ENCODE measurements at regions not wholly inside any gene's neighbourhood (a gene's known extent, or its start where the extent isn't known, plus 50 kb on each side); places are given as distances from the start of the nearest gene placed in this dataset.
"Not testable (repeated sequence)": the region's sequence is repeated elsewhere in the genome, so short reads cannot be mapped to it uniquely, and the experiment has no call there.

DNA sequence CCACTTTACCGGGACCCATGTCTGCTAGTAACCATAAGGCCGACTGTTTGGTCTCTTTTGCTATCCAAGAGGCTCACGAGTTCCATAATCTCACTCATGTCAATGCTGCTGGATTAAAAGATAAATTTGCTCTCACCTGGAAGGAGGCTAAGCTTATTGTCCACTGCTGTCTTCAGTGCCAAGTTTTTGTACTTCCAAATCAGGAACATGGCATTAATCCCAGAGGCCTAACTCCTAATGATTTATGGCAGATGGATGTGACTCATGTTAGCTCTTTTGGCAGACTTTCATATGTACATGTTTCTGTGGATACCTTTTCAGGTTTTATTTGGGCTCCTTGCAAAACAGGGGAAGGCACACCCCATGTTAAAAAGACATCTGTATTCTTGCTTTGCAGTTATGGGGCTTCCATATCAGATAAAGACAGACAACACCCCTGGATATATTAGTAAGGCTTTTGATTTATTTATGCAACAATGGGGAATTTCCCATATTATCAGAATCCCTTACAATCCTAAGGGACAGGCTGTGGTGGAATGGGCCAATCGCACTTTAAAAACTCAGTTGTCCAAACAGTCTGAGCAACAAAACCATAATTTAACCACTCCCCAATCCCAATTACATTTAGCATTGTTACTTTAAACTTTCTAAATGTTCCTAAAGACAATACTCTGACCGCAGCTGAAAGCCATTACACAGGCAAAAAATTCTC is 162.7 kb downstream of the IER5 start:
- TF ChIP-seq, protein P1, sequence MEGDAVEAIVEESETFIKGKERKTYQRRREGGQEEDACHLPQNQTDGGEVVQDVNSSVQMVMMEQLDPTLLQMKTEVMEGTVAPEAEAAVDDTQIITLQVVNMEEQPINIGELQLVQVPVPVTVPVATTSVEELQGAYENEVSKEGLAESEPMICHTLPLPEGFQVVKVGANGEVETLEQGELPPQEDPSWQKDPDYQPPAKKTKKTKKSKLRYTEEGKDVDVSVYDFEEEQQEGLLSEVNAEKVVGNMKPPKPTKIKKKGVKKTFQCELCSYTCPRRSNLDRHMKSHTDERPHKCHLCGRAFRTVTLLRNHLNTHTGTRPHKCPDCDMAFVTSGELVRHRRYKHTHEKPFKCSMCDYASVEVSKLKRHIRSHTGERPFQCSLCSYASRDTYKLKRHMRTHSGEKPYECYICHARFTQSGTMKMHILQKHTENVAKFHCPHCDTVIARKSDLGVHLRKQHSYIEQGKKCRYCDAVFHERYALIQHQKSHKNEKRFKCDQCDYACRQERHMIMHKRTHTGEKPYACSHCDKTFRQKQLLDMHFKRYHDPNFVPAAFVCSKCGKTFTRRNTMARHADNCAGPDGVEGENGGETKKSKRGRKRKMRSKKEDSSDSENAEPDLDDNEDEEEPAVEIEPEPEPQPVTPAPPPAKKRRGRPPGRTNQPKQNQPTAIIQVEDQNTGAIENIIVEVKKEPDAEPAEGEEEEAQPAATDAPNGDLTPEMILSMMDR (IDR thresholded peaks at IDR 0.05) = no peak
- H3K9me3 ChIP-seq (replicated peaks in 1 of 2; ENCODE audit: control insufficient read depth in 1 of 2, insufficient read depth in 1 of 2, low read length in 2 of 2) = peaks cover 10 to 19% of the 10 kb centered on the region in 2 donors
- no peaks in the 10 kb centered on the region for H3K4me1 Mint-ChIP-seq
- H3K79me2 ChIP-seq (ENCODE audit: insufficient read depth, low read length) = no peaks in the 10 kb centered on the region
- intact Hi-C loops (cut with micrococcal nuclease) = no loop called here
- no peaks in the 10 kb centered on the region for H3K36me3 Mint-ChIP-seq
- H3K27ac Mint-ChIP-seq = no peak overlapping the region
- WGBS (ENCODE audit: insufficient coverage) = 88% methylated on average over 4 of the region's 5 CpGs
- no peak overlapping the region for H3K4me2 ChIP-seq (replicated peaks; ENCODE audit: extremely low read depth, low read length, poor library complexity, severe bottlenecking)
- H3K9ac ChIP-seq (ENCODE audit: insufficient read depth, low read length, poor library complexity, severe bottlenecking) = no peak overlapping the region
- H4K20me1 ChIP-seq (ENCODE audit: insufficient read depth, low read length) = no peaks in the 10 kb centered on the region
- H3K27me3 ChIP-seq (ENCODE audit: control insufficient read depth in 2 of 2, insufficient read depth in 2 of 2, low read length in 2 of 2) = no peaks in the 10 kb centered on the region
- no peaks in the 10 kb centered on the region for H3K36me3 ChIP-seq (replicated peaks in 1 of 2; ENCODE audit: control insufficient read depth in 1 of 2, insufficient read depth in 2 of 2, low read length in 2 of 2)
- no peak overlapping the region for H3K4me3 ChIP-seq (replicated peaks in 1 of 3; ENCODE audit: low read depth in 2 of 3, low read length in 3 of 3)
- no peaks in the 10 kb centered on the region for H3K4me1 ChIP-seq (ENCODE audit: control insufficient read depth in 1 of 2, insufficient read depth in 2 of 2, low read length in 2 of 2)
- H2AFZ ChIP-seq (ENCODE audit: insufficient read depth, low read depth, low read length, poor library complexity, severe bottlenecking) = no peak overlapping the region
- peaks cover 0 to 3% (median 0%) of the 10 kb centered on the region in 3 donors for H3K27me3 Mint-ChIP-seq (ENCODE audit: low read depth in 3 of 3)
- no peak for DNase-seq
- peaks cover 13 to 30% (median 24%) of the 10 kb centered on the region in 7 donors for H3K9me3 Mint-ChIP-seq
- no peak overlapping the region for H3K27ac ChIP-seq (ENCODE audit: low read depth in 1 of 2, low read length in 2 of 2)
- H3K4me3 Mint-ChIP-seq = no peak overlapping the region

DNA sequence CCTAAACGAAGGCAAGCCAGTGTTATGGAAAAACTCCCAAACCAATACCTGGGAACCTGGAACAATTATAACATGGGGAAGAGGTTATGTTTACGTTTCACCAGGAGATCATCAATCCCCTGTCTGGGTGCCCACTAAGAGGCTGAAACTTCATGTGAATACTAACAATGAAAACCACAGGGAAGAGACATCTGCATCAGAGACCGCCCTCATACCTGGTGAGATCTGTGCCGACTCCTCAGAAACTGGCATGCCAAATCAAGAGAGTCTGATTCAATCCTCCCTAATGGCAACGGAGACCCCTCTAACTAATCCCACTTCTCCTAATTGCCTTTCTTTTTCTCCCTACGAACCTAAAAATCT is 163.2 kb downstream of the IER5 start:
- Histone ChIP-seq H3K4me2 (replicated peaks; ENCODE audit: extremely low read depth, low read length, poor library complexity, severe bottlenecking) (no peak overlapping the region), H3K27me3 (ENCODE audit: control insufficient read depth in 2 of 2, insufficient read depth in 2 of 2, low read length in 2 of 2) (no peaks in the 10 kb centered on the region), H3K4me3 (replicated peaks in 1 of 3; ENCODE audit: low read depth in 2 of 3, low read length in 3 of 3) (no peak overlapping the region), H4K20me1 (ENCODE audit: insufficient read depth, low read length) (no peaks in the 10 kb centered on the region), H3K4me1 (ENCODE audit: control insufficient read depth in 1 of 2, insufficient read depth in 2 of 2, low read length in 2 of 2) (no peaks in the 10 kb centered on the region), H2AFZ (ENCODE audit: insufficient read depth, low read depth, low read length, poor library complexity, severe bottlenecking) (no peak overlapping the region), H3K79me2 (ENCODE audit: insufficient read depth, low read length) (no peaks in the 10 kb centered on the region), H3K36me3 (replicated peaks in 1 of 2; ENCODE audit: control insufficient read depth in 1 of 2, insufficient read depth in 2 of 2, low read length in 2 of 2) (no peaks in the 10 kb centered on the region), H3K9ac (ENCODE audit: insufficient read depth, low read length, poor library complexity, severe bottlenecking) (no peak overlapping the region), H3K9me3 (replicated peaks in 1 of 2; ENCODE audit: control insufficient read depth in 1 of 2, insufficient read depth in 1 of 2, low read length in 2 of 2) (peaks cover 10 to 15% of the 10 kb centered on the region in 2 donors), H3K27ac (ENCODE audit: low read depth in 1 of 2, low read length in 2 of 2) (no peak overlapping the region)
- H3K4me3 Mint-ChIP-seq = no peak overlapping the region
- no peaks in the 10 kb centered on the region for H3K36me3 Mint-ChIP-seq
- 61% methylated on average over 4 of the region's 6 CpGs for WGBS (ENCODE audit: insufficient coverage)
- no peak overlapping the region for H3K27ac Mint-ChIP-seq
- DNase-seq = no peak
- peaks cover 0 to 3% (median 1%) of the 10 kb centered on the region in 3 donors for H3K27me3 Mint-ChIP-seq (ENCODE audit: low read depth in 3 of 3)
- H3K9me3 Mint-ChIP-seq = peaks cover 9 to 29% (median 18%) of the 10 kb centered on the region in 7 donors
- intact Hi-C loops (cut with micrococcal nuclease) = no loop called here
- H3K4me1 Mint-ChIP-seq = no peaks in the 10 kb centered on the region
- TF ChIP-seq, protein P1 (IDR thresholded peaks at IDR 0.05) = no peak

DNA sequence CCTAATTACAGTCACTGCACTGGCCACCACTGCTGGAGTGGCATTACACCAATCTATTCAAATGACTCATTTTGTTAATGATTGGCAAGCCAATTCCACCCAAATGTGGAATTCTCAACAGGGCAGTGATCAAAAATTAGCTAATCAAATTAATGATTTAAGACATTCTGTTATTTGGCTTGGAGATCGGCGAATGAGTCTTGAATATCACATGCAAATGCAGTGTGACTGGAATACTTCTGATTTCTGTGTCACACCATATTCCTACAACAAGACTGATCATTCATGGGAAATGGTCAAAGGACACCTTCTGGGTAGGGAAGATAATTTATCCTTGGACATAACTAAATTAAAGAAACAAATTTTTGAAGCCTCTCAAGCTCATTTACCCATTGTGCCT is 165.1 kb downstream of the IER5 start:
- H3K9me3 ChIP-seq (replicated peaks in 1 of 2; ENCODE audit: control insufficient read depth in 1 of 2, insufficient read depth in 1 of 2, low read length in 2 of 2) = peaks cover 9 to 10% of the 10 kb centered on the region in 2 donors
- H3K36me3 Mint-ChIP-seq; H3K4me1 Mint-ChIP-seq; H3K27ac Mint-ChIP-seq; H3K27ac ChIP-seq (ENCODE audit: low read depth in 1 of 2, low read length in 2 of 2); intact Hi-C loops (cut with micrococcal nuclease); H2AFZ ChIP-seq (ENCODE audit: insufficient read depth, low read depth, low read length, poor library complexity, severe bottlenecking); H3K4me3 ChIP-seq (replicated peaks in 1 of 3; ENCODE audit: low read depth in 2 of 3, low read length in 3 of 3); H3K36me3 ChIP-seq (replicated peaks in 1 of 2; ENCODE audit: control insufficient read depth in 1 of 2, insufficient read depth in 2 of 2, low read length in 2 of 2); H3K9ac ChIP-seq (ENCODE audit: insufficient read depth, low read length, poor library complexity, severe bottlenecking); H3K27me3 Mint-ChIP-seq (ENCODE audit: low read depth in 3 of 3); H3K4me2 ChIP-seq (replicated peaks; ENCODE audit: extremely low read depth, low read length, poor library complexity, severe bottlenecking); H3K4me1 ChIP-seq (ENCODE audit: control insufficient read depth in 1 of 2, insufficient read depth in 2 of 2, low read length in 2 of 2); H3K79me2 ChIP-seq (ENCODE audit: insufficient read depth, low read length); DNase-seq; H3K27me3 ChIP-seq (ENCODE audit: control insufficient read depth in 2 of 2, insufficient read depth in 2 of 2, low read length in 2 of 2); H3K4me3 Mint-ChIP-seq; H4K20me1 ChIP-seq (ENCODE audit: insufficient read depth, low read length): not testable (repeated sequence)
- WGBS (ENCODE audit: insufficient coverage) = no CpG with 5 or more reads among the region's 2 CpGs
- H3K9me3 Mint-ChIP-seq = peaks cover 4 to 19% (median 14%) of the 10 kb centered on the region in 7 donors

Measured in CD14-positive monocyte (primary cell).